IgD-negative memory B cell (primary cell): ENCODE measurements at regions not wholly inside any gene's neighbourhood (a gene's known extent, or its start where the extent isn't known, plus 50 kb on each side); places are given as distances from the start of the nearest gene placed in this dataset.
A peak's percentile ranks its signal among the peaks of the same experiment; 100 is the strongest.

Experiments used
- H3K27ac Mint-ChIP-seq, 3 donors: one replicate each; pipeline ENCODE4 v1.8.0; 2020 to 2022; ENCODE audit warnings: mild to moderate bottlenecking in 3 of 3, mixed read lengths in 3 of 3, moderate library complexity in 1 of 3
- H3K27me3 Mint-ChIP-seq: one replicate; pipeline ENCODE4 v1.8.0; 2021; ENCODE audit warnings: mixed read lengths
- H3K36me3 Mint-ChIP-seq: one replicate; pipeline ENCODE4 v1.8.0; 2020; ENCODE audit warnings: mild to moderate bottlenecking, mixed read lengths
- H3K4me1 Mint-ChIP-seq, 3 donors: one replicate each; pipeline ENCODE4 v1.8.0; 2020 to 2022; ENCODE audit warnings: mixed read lengths in 3 of 3, mild to moderate bottlenecking in 1 of 3
- H3K4me3 Mint-ChIP-seq, 4 donors: one replicate each; pipeline ENCODE4 v1.8.0; 2020 to 2022; ENCODE audit warnings: mild to moderate bottlenecking in 4 of 4, mixed read lengths in 4 of 4, moderate library complexity in 3 of 4
- H3K9me3 Mint-ChIP-seq, 3 donors: one replicate each; pipeline ENCODE4 v1.8.0; 2020 to 2021; ENCODE audit warnings: mixed read lengths in 3 of 3, mild to moderate bottlenecking in 1 of 3

DNA sequence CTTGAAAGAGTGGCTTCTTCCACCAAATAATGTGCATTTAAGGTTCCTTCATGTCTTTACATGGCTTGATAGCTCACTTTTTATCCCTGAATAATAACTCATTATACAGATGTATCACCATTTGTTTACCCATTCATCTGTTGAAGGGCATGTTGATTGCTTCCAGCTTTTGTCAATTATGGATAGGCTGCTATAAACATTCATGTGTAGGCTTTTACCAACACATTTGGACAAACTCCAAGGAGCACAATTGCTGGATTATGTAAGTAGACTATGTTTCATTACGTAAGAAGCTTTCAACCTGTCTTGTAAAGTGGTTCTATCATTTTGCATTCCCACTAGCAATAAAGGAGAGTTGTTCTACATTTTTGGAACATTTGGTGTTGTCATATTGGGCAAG is 2637.0 kb downstream of the PCDH7 start:
- H3K9me3 Mint-ChIP-seq = peaks cover 2 to 7% (median 2%) of the 10 kb centered on the region in 3 donors
- no peak overlapping the region for H3K4me3 Mint-ChIP-seq

DNA sequence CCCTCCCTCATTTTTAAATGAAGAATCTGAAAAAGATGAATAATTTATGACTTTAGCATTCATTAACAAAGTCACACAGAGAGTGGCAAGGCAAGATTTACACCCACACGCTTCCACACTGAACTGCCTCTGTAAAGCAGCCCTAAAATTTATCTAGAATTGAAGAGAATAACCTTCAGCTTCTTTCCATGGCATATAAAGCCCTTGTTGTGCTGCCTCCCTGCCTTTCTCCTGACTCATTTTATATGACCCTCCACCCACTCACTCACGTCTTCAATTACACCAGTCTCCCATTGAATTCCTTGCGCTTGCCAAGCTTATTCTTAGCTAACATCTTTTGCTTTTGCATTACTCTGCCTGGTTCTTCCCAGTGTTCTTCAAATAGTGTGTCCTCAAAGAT is 2649.3 kb downstream of the PCDH7 start:
- no peak overlapping the region for H3K4me3 Mint-ChIP-seq
- H3K27ac Mint-ChIP-seq = peak overlapping the region in 1 of 3 donors; percentile 67
- H3K27me3 Mint-ChIP-seq = no peaks in the 10 kb centered on the region
- H3K4me1 Mint-ChIP-seq = no peaks in the 10 kb centered on the region
- H3K36me3 Mint-ChIP-seq = peaks cover 3% of the 10 kb centered on the region
- peaks cover 4 to 27% (median 6%) of the 10 kb centered on the region in 3 donors for H3K9me3 Mint-ChIP-seq

More for the DNA sequence above, 2637.0 kb downstream of the PCDH7 start:
- Mint-ChIP-seq H3K27me3 (no peaks in the 10 kb centered on the region), H3K27ac (no peak overlapping the region), H3K4me1 (no peaks in the 10 kb centered on the region), H3K36me3 (no peaks in the 10 kb centered on the region)

DNA sequence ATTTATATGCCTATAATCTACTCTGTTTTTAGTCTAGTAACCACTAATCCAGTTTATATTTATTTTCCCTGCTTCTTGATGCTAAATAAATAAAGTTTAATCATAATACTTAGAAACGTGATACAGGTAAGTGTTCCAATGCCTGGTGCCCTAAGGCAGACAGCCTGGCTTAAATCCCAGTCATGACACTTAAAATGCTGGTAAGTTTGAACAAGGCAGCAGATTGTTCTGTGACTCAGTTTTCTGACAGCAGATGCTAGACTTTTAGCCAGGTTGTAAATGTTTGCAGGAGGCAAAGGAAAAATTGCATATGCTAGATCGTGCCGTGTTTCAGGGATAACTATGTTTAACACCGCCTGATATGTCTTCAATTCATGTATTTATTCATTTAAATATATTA is 2661.6 kb downstream of the PCDH7 start:
- H3K4me1 Mint-ChIP-seq = no peaks in the 10 kb centered on the region
- H3K9me3 Mint-ChIP-seq = peaks cover 4 to 6% (median 4%) of the 10 kb centered on the region in 3 donors
- H3K4me3 Mint-ChIP-seq = no peak overlapping the region
- H3K27me3 Mint-ChIP-seq = no peaks in the 10 kb centered on the region
- no peaks in the 10 kb centered on the region for H3K36me3 Mint-ChIP-seq
- H3K27ac Mint-ChIP-seq = no peak overlapping the region

DNA sequence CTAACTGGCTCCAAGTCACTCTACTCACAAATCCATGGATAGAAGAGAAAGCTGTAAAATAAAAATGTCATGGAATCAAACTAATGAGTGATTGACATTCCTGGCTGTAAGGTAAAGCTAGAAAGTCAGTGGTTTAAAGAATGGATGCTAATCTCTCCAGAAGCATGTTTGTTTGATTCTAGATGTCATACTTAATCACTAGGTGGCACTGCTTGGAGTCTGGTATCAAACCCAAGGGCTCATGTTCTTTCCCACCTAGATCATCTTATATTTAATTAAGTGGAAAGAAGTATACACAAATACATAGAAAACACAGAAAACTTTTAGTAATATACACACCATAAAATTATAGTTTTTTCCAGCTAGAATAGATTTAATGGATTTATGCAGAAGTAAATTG is 2666.6 kb downstream of the PCDH7 start:
- Mint-ChIP-seq H3K27ac (no peak overlapping the region), H3K27me3 (no peaks in the 10 kb centered on the region), H3K36me3 (no peaks in the 10 kb centered on the region), H3K4me1 (no peaks in the 10 kb centered on the region), H3K4me3 (no peak overlapping the region), H3K9me3 (peaks cover 2 to 5% (median 4%) of the 10 kb centered on the region in 3 donors)

DNA sequence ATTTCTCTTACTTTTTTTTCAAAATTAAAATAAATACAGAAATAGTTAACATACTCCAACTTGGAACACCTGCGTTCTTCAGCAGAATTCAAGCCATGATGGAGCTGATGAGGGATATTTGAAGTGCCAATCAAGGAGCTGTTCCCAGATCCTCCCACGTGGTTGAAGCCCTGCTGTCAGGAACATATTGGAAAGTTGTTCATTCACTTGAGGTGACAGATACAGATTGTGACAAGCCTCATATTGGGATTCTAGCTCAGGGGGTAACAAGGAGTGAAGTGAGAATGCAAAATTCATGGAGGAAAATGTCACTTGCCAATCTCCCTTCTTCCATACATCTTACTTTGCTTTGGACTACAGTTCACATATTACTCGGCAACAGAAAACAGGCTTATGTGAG is 2670.8 kb downstream of the PCDH7 start:
- H3K27ac Mint-ChIP-seq = no peak overlapping the region
- no peaks in the 10 kb centered on the region for H3K4me1 Mint-ChIP-seq
- H3K4me3 Mint-ChIP-seq = no peak overlapping the region
- H3K9me3 Mint-ChIP-seq = peaks cover 0 to 4% (median 0%) of the 10 kb centered on the region in 3 donors
- H3K36me3 Mint-ChIP-seq = no peaks in the 10 kb centered on the region
- H3K27me3 Mint-ChIP-seq = no peaks in the 10 kb centered on the region

DNA sequence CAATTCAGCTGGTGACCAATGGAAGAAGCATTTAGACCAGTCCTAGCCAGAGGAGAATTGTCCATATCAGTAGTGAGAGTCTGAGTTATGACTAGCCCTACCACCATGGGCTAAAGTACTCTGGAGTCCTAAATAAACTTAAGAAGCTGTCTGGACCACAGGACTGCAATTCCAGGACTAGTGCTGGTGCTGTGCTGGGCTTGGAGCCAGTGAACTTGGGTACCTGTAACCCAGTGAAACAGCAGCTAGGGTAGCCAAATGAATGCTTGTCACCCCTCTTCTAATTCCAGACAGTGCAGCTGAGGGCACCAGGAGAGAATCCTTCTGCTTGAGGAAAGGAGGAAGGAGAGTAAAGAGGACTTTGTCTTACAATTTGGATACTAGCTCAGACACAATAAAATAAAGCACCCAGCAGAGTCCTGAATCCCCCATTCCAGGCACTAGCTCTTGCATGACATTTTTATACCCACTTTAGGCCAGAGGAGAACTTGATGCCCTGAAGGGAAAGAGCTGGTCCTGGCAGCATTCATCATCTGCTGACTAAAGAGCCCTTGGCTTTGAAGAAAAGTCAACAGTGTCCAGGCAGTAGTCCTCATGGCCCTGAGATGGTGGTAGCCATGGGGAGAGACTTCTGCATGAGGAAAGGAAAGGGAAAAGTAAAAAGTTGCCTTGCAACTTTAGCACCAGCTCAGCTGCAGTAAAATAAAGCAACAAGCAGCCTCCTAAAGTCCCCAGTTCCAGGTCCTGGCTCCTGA is 2675.7 kb downstream of the PCDH7 start:
- no peaks in the 10 kb centered on the region for H3K36me3 Mint-ChIP-seq
- no peak overlapping the region for H3K4me3 Mint-ChIP-seq
- H3K9me3 Mint-ChIP-seq = peaks cover 0 to 9% (median 2%) of the 10 kb centered on the region in 3 donors
- no peaks in the 10 kb centered on the region for H3K4me1 Mint-ChIP-seq
- no peaks in the 10 kb centered on the region for H3K27me3 Mint-ChIP-seq
- H3K27ac Mint-ChIP-seq = no peak overlapping the region

DNA sequence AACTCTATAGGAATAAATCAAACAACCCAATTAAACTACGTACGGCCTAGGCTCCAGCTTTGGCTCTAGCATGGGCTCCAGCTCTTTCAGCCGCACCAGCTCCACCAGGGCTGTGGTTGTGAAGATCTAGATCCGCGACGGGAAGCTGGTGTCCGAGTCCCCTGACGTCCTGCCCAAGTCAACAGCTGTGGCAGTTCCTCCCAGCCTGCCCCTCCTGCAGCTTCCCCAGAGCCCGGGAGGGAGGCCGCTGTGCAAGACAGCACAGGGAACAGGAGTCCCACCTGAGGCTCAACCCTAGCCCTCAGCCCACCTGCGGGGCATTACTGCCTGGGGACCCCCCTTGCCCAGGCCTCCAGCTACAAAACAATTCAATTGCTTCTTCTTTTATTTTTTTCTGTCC is 2680.3 kb downstream of the PCDH7 start:
- no peak overlapping the region for H3K4me3 Mint-ChIP-seq
- no peaks in the 10 kb centered on the region for H3K36me3 Mint-ChIP-seq

DNA sequence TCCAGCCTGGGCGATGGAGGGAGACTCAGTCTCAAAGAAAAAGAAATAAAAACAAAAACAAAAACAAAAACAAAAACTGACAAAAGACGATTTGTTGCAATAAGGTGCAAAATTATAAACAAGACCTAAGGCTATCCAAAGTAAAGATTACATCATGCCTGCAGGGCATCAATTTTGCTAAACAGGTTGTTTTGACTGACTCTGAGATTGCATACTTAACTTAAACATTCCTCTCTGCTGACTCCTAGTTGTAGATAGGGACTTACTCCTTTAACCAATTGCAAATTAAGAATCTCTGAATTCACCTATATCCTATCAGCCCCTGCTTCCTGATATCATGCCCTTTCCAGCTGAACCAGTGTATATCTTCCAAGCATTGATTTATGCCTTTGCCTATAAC is 2687.3 kb downstream of the PCDH7 start:
- H3K9me3 Mint-ChIP-seq = peaks cover 0 to 12% (median 1%) of the 10 kb centered on the region in 3 donors
- H3K27ac Mint-ChIP-seq = no peak overlapping the region
- no peaks in the 10 kb centered on the region for H3K27me3 Mint-ChIP-seq
- no peak overlapping the region for H3K4me3 Mint-ChIP-seq
- H3K36me3 Mint-ChIP-seq = no peaks in the 10 kb centered on the region
- H3K4me1 Mint-ChIP-seq = no peaks in the 10 kb centered on the region

More for the DNA sequence above, 2680.3 kb downstream of the PCDH7 start:
- no peaks in the 10 kb centered on the region for H3K4me1 Mint-ChIP-seq
- no peak overlapping the region for H3K27ac Mint-ChIP-seq
- H3K9me3 Mint-ChIP-seq = peaks cover 2 to 12% (median 4%) of the 10 kb centered on the region in 3 donors
- H3K27me3 Mint-ChIP-seq = no peaks in the 10 kb centered on the region

DNA sequence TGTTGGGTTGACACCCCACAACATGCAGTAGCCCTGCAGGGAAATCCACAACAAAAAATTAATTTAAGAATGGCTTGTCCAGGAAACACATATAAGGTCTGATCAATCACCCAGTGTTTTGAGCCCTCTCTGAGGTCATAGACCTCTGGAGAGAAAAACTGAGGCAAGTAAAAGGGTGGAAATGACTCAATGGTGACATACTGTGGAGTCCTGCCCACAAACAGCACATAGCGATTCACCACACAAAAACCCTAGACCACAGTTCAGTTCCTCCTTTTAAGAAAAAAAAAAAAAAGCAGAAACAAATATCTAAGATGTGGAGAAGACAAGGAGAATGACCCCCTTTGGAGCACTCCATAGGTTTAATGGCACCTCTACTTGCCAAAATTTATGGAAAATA is 2691.0 kb downstream of the PCDH7 start:
- Mint-ChIP-seq H3K9me3 (peaks cover 0 to 19% (median 0%) of the 10 kb centered on the region in 3 donors), H3K27me3 (no peaks in the 10 kb centered on the region), H3K27ac (no peak overlapping the region), H3K4me3 (no peak overlapping the region), H3K4me1 (no peaks in the 10 kb centered on the region), H3K36me3 (no peaks in the 10 kb centered on the region)

DNA sequence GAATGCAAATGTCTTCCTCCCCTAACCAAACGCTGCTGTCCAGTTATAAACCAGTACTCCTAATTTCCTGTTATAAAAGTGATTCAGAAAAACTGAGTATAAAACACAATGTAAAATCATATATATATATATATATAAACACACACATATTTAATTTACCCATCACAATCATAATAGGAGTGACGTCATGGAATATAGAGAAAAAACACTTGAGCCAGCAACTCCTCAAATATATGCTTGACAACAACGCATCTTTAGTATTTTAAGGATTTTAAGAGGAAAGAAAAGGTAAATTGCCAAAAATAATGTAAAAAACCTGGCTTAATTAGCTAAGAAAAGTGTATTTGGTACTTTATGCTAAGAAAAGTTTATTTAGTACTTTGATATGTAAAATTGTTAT is 2701.7 kb downstream of the PCDH7 start:
- Mint-ChIP-seq H3K27ac (no peak overlapping the region), H3K4me1 (no peaks in the 10 kb centered on the region), H3K27me3 (no peaks in the 10 kb centered on the region), H3K4me3 (no peak overlapping the region), H3K36me3 (no peaks in the 10 kb centered on the region), H3K9me3 (peaks cover 0 to 3% (median 0%) of the 10 kb centered on the region in 3 donors)

DNA sequence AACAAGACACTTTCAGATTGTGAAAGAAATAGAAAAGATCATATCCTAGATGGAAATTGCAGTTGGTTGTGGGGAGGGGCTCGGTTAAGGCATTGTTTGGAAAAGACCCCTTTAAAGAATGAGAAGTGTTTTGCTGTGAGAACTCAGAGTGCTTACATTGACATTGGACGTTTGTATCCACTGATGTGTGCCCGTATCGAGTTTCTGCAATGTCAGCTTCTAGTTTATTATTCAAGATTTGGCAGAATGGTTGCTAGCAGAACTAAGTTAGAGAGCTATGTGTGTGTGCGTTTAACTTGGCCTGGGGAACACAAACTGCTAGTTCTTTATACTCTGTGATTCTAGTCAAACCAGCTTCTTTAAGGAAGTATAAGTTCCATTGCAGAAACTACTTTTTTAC is 2702.5 kb downstream of the PCDH7 start:
- no peak overlapping the region for H3K4me3 Mint-ChIP-seq
- H3K4me1 Mint-ChIP-seq = no peaks in the 10 kb centered on the region
- no peak overlapping the region for H3K27ac Mint-ChIP-seq
- H3K27me3 Mint-ChIP-seq = no peaks in the 10 kb centered on the region
- H3K9me3 Mint-ChIP-seq = peaks cover 0 to 3% (median 0%) of the 10 kb centered on the region in 3 donors
- no peaks in the 10 kb centered on the region for H3K36me3 Mint-ChIP-seq

DNA sequence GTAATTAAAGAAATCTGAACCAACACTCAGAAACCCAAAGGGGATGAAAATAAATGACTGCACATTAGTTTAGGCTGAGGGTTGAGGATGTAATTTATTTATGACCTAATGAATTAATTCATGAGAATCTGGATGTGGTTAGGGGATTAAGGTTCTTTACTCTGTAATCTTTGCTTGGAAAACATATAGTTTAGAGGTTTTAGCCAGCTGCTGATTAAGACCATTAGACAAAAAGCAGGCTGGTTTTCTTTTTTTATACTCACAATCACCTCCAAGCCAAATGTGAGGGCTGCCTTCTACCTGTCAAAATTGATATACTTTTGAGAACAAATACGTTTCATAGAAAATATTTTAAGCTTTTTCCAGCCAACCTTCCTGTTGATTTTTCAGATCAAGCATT is 2705.8 kb downstream of the PCDH7 start:
- no peak overlapping the region for H3K27ac Mint-ChIP-seq
- no peaks in the 10 kb centered on the region for H3K36me3 Mint-ChIP-seq
- no peaks in the 10 kb centered on the region for H3K4me1 Mint-ChIP-seq
- H3K9me3 Mint-ChIP-seq = peaks cover 1 to 9% (median 3%) of the 10 kb centered on the region in 3 donors
- H3K4me3 Mint-ChIP-seq = no peak overlapping the region
- H3K27me3 Mint-ChIP-seq = no peaks in the 10 kb centered on the region

DNA sequence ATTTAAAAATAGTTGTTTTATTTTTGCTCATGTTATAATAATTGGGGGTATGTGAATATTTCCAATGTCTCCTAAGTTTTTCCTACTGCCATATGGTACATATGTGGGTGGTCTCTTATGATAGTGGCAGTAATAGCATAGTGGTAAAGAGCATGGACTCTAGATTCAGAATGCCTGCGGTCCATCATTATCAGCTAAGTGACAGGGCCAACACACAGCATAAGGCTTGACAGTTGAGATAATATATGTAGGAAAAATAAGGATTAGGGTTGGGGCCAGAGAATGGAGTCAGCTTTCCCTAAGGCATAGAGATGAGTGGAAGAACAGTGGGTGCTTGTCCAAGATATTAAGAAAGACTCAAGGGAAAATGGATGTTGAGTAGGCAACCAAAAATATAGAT is 2707.5 kb downstream of the PCDH7 start:
- no peaks in the 10 kb centered on the region for H3K36me3 Mint-ChIP-seq
- no peak overlapping the region for H3K4me3 Mint-ChIP-seq
- H3K9me3 Mint-ChIP-seq = peaks cover 1 to 9% (median 3%) of the 10 kb centered on the region in 3 donors
- no peak overlapping the region for H3K27ac Mint-ChIP-seq
- no peaks in the 10 kb centered on the region for H3K4me1 Mint-ChIP-seq
- no peaks in the 10 kb centered on the region for H3K27me3 Mint-ChIP-seq

DNA sequence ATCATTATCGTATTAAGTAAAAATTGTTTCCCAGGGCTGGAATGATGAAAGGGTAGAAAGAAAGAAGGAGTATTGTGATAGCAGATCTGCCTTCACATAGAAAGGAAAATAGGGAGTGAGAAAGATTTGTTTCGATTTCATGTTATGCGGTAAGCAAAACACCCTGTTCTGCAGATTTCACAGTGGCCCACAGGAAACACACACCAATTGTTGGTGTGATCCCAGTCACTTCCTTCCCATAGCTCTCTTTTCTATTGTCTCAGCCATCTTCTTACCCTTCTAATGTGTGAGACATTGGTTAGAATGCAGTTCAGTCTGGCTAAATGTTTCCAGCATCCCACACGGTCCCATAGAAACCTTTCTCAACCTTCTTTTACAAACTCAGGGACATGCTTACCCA is 2709.8 kb downstream of the PCDH7 start:
- no peaks in the 10 kb centered on the region for H3K36me3 Mint-ChIP-seq
- no peaks in the 10 kb centered on the region for H3K4me1 Mint-ChIP-seq

DNA sequence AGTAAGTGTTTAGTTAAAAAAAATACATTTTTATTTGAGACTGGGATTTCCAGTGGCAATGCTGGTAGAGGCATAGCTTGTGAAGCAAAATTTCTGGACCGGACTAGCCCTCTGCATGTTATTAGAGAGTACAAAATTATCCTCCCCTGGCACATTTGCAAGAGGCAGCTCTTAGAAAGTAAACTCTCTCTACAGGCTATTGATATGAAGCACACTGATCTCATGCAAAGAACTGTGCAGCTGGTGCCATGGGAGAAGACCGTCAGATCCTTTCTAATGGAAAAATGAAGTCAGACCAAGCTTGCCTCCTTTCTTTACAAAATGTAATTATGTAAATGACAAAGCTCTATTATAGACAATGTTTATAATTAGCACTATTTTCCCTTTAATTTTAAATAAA is 2717.2 kb downstream of the PCDH7 start:
- no peaks in the 10 kb centered on the region for H3K27me3 Mint-ChIP-seq
- H3K36me3 Mint-ChIP-seq = no peaks in the 10 kb centered on the region
- no peaks in the 10 kb centered on the region for H3K9me3 Mint-ChIP-seq
- no peak overlapping the region for H3K27ac Mint-ChIP-seq
- no peaks in the 10 kb centered on the region for H3K4me1 Mint-ChIP-seq
- H3K4me3 Mint-ChIP-seq = no peak overlapping the region

More for the DNA sequence above, 2709.8 kb downstream of the PCDH7 start:
- no peak overlapping the region for H3K4me3 Mint-ChIP-seq
- no peak overlapping the region for H3K27ac Mint-ChIP-seq
- H3K27me3 Mint-ChIP-seq = no peaks in the 10 kb centered on the region
- peaks cover 0 to 9% (median 1%) of the 10 kb centered on the region in 3 donors for H3K9me3 Mint-ChIP-seq

DNA sequence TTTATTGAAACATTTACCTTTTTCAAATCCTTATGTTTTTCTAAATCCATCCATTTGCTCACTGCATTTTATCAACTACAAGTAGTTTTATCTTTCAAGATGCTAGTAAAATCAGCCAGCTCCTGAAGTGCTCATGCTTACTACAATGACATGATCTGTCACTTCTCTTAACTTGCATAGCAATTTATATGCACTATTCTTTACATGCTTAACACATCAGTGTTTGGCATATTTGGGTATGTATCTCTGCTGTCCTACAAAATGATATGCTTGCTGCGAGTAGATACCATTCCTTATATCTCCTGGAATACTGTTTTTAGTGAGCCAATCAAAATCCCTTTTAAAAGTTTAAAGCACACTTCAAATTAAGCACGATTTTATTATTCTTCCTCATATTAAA is 2726.8 kb downstream of the PCDH7 start:
- Mint-ChIP-seq H3K36me3 (peaks cover 1% of the 10 kb centered on the region), H3K4me3 (no peak overlapping the region)

More for the DNA sequence above, 2726.8 kb downstream of the PCDH7 start:
- Mint-ChIP-seq H3K27me3 (no peaks in the 10 kb centered on the region), H3K27ac (no peak overlapping the region), H3K9me3 (peaks cover 2 to 5% (median 3%) of the 10 kb centered on the region in 3 donors), H3K4me1 (no peaks in the 10 kb centered on the region)
